ENCODE measurements at regions not wholly inside any gene's neighbourhood (a gene's known extent, or its start where the extent isn't known, plus 50 kb on each side); places are given as distances from the start of the nearest gene placed in this dataset.

DNA sequence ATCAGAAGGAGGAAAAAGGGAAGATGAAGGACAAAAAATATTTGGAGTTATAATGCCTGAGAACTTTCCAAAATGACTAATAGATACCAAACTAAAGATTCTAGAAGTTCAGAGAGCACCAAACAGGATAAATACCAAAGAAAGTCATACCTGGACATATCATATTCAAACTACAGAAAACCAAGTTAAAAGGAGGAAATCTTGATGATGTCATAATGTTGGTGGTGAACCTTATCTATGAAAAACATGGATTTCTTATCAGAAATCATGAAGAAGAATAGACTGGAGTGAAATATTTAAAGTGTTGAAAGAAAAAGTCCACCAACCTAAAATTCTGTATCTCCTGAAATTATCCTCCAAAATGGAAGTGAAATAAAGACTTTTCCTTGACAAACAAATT lies 389.2 kb downstream of the JRKL start:
- H3K4me3 ChIP-seq: no peak overlapping the region
- H3K27me3 ChIP-seq: no peaks in the 10 kb centered on the region
- H3K27ac ChIP-seq: no peak overlapping the region
- H3K9me3 ChIP-seq: no peaks in the 10 kb centered on the region
- intact Hi-C loops (cut with DNase I; ENCODE audit: low total_unique reads): no loop called here
- no peak for DNase-seq
- no peaks in the 10 kb centered on the region for H3K4me1 ChIP-seq
- TF ChIP-seq, protein P1, sequence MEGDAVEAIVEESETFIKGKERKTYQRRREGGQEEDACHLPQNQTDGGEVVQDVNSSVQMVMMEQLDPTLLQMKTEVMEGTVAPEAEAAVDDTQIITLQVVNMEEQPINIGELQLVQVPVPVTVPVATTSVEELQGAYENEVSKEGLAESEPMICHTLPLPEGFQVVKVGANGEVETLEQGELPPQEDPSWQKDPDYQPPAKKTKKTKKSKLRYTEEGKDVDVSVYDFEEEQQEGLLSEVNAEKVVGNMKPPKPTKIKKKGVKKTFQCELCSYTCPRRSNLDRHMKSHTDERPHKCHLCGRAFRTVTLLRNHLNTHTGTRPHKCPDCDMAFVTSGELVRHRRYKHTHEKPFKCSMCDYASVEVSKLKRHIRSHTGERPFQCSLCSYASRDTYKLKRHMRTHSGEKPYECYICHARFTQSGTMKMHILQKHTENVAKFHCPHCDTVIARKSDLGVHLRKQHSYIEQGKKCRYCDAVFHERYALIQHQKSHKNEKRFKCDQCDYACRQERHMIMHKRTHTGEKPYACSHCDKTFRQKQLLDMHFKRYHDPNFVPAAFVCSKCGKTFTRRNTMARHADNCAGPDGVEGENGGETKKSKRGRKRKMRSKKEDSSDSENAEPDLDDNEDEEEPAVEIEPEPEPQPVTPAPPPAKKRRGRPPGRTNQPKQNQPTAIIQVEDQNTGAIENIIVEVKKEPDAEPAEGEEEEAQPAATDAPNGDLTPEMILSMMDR (IDR thresholded peaks at IDR 0.05): no peak
- no peaks in the 10 kb centered on the region for H3K36me3 ChIP-seq

DNA sequence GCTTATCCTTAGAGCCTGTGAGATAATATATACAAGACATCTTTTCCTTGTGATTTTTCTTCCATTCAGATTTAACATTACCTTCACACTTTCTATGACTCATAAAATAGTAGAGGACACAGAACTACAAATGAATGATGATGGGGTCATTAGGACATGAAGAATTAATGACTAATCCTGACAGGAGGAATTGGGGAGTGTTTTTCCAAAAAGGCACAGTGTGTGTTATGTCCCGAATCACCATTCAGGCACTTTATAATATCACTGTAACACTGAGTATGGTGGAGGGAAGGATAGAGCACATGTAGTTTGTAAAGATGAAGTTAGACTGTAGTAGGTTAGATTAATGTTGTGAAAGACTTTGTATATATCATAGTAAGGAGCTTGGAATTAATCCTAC lies 391.3 kb downstream of the JRKL start:
- intact Hi-C loops (cut with DNase I; ENCODE audit: low total_unique reads): no loop called here
- H3K27me3 ChIP-seq: no peaks in the 10 kb centered on the region
- TF ChIP-seq, protein P1 (IDR thresholded peaks at IDR 0.05): no peak
- DNase-seq: no peak
- H3K27ac ChIP-seq: no peak overlapping the region
- no peaks in the 10 kb centered on the region for H3K36me3 ChIP-seq
- H3K9me3 ChIP-seq: no peaks in the 10 kb centered on the region
- no peak overlapping the region for H3K4me3 ChIP-seq
- H3K4me1 ChIP-seq: no peaks in the 10 kb centered on the region

DNA sequence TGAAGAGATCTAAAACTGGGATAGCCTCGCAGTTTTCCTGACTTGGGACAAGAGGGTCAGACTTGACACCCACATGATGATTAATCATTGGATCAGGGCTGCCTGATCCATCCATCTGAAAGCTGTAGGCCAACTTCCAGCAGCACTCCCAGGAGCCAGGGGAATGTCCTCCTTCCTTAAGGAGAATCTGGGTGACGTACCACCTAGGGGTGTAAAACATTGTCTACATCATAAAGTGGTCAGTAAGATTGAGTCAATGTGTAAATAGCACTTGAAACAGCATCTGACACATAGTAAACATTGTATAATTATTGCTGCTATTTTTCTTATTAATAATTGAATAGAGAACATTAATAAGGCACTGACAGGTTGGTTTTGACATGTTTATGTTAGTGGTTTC lies 392.8 kb downstream of the JRKL start:
- no peaks in the 10 kb centered on the region for H3K9me3 ChIP-seq
- no peaks in the 10 kb centered on the region for H3K36me3 ChIP-seq
- H3K4me1 ChIP-seq: no peaks in the 10 kb centered on the region
- no peak for DNase-seq
- no peak overlapping the region for H3K4me3 ChIP-seq
- intact Hi-C loops (cut with DNase I; ENCODE audit: low total_unique reads): no loop called here
- H3K27me3 ChIP-seq: no peaks in the 10 kb centered on the region
- TF ChIP-seq, protein P1 (IDR thresholded peaks at IDR 0.05): no peak
- no peak overlapping the region for H3K27ac ChIP-seq

DNA sequence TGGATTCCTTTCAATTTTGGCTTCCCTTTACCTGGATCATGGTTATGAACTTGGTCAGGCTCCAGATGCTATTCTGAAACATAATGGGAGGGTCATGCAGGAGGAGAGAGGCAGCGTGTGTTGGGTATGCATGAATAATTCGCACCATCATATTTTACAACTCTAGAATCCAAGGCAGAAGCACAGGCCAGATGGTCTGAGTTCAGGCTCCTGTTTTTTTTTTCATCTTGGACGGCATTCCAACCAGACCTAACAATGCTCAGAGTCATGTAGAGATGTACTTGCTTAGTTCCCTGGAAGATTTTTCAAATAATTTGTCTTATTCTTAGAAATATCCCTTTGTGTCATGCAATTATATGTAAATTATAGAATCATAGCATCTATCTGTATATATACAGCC lies 393.5 kb downstream of the JRKL start:
- TF ChIP-seq, protein P1 (IDR thresholded peaks at IDR 0.05): no peak
- H3K4me1 ChIP-seq: no peaks in the 10 kb centered on the region
- no peak overlapping the region for H3K27ac ChIP-seq
- no peak overlapping the region for H3K4me3 ChIP-seq
- intact Hi-C loops (cut with DNase I; ENCODE audit: low total_unique reads): no loop called here
- H3K9me3 ChIP-seq: no peaks in the 10 kb centered on the region
- no peak for DNase-seq
- H3K36me3 ChIP-seq: no peaks in the 10 kb centered on the region
- H3K27me3 ChIP-seq: no peaks in the 10 kb centered on the region

DNA sequence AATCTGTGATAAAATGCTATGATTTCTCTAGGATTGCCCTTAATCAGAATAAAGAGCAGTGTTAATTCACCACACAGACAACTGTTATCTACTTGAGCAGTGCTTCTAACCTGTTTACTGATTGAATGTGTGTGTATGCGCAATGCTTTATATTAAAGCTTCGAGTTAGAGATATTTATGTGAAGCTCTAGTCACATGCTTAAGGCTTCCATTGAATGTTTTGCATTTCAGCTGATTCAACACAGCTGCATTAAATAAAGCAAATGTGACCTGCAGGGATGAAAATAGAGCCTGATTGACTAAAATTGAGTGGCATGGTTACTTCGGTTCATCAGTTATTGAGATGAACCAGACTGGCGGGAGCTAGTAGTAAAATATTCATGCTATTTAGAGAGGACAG lies 395.3 kb downstream of the JRKL start:
- TF ChIP-seq, protein P1 (IDR thresholded peaks at IDR 0.05): no peak
- no peaks in the 10 kb centered on the region for H3K36me3 ChIP-seq
- DNase-seq: no peak
- H3K9me3 ChIP-seq: no peaks in the 10 kb centered on the region
- intact Hi-C loops (cut with DNase I; ENCODE audit: low total_unique reads): no loop called here
- H3K27me3 ChIP-seq: no peaks in the 10 kb centered on the region
- H3K27ac ChIP-seq: no peak overlapping the region
- H3K4me1 ChIP-seq: no peaks in the 10 kb centered on the region
- no peak overlapping the region for H3K4me3 ChIP-seq

DNA sequence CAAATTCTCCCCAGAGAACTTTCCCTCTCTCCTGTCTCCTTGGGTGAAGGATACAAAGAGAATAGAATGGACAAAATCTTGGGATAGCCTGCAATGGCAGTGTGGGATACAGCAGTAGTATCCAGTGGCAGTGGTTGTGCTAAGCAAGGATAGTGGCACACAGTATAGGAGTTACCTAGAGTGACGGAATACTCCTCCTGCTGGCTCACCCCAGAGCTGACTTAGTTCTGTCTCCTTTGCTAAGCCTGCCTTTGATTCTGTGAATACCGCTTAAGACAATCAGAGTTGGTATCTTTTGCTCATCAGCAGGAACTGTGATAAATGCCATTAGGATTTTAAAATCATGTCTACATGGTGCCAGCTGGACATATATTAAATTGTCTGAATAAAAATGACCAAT lies 404.3 kb downstream of the JRKL start:
- no peak overlapping the region for H3K27ac ChIP-seq
- intact Hi-C loops (cut with DNase I; ENCODE audit: low total_unique reads): no loop called here
- H3K9me3 ChIP-seq: peaks cover 0 to 5% (median 0%) of the 10 kb centered on the region in 3 donors
- no peaks in the 10 kb centered on the region for H3K27me3 ChIP-seq
- TF ChIP-seq, protein P1 (IDR thresholded peaks at IDR 0.05): no peak
- H3K36me3 ChIP-seq: no peaks in the 10 kb centered on the region
- DNase-seq: no peak
- H3K4me3 ChIP-seq: no peak overlapping the region
- no peaks in the 10 kb centered on the region for H3K4me1 ChIP-seq

All from tibial artery (tissue), 4 donors.